HG03432 (cell line): ENCODE measurements at regions not wholly inside any gene's neighbourhood (a gene's known extent, or its start where the extent isn't known, plus 50 kb on each side); places are given as distances from the start of the nearest gene placed in this dataset.

Source experiments
- ATAC-seq: cut with Tn5 transposase; IDR thresholded peaks from one replicate; pipeline ENCODE4 v1.9.1; 2021; ENCODE audit warnings: mild to moderate bottlenecking, moderate library complexity; ENCODE audit not compliant: unreplicated experiment

DNA sequence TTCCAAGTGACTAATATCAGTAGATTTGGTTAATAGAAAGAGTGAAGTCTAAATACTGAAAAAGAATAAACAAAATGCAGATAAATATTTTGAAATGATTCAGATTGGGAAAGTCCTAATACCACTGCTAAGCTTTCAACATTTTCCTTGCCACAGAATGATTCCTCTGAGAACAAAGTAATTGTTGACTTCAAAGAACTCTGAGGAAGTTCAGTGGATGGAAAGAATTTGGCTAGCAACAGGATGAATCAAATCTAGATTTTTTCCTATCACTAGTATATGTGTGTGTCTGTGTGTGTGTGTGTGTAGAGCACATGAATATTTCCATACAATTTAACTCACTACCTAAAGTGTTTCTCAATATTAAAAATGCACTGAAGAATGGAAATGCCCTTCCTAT, 107.9 kb upstream of the PREP start:
- no peak for ATAC-seq

DNA sequence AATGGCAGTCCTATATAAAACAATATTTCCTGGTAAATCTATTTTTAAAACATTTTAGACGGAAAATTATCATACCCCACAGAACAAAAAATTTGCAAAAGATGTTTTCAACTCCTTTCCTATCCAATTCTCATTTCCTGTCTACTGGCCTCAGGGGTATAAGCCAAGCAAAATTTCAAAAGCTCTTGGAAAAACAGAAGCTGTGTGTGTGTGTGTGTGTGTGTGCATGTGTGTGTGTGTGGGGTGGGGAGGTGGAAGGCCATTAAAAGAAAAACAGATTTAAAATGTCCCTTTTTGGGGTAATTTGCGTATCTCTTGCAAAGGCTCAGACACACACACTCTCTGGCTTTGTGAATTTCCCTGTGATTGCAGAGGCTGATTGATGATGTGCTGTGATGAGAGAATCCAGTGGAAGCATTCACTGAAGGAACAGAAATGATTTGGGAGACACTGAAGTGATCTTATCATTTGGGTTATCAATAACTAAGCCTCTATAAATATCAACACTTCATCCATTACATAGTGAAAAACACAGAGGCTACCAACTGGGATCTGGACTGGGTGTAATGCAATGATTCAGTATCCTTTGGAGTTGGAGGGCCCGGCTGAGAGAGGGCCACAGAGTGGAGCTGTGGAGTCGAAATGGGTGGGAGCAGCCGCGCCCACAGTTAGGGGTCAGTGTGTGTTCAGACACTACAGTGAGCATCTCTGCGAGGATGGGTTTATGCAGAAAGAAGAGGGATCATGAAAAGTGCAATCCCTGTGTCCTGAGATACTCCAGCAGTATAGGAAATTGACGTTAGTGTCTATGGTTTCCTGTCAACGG, 106.8 kb upstream of the PREP start:
- ATAC-seq, result no peak

DNA sequence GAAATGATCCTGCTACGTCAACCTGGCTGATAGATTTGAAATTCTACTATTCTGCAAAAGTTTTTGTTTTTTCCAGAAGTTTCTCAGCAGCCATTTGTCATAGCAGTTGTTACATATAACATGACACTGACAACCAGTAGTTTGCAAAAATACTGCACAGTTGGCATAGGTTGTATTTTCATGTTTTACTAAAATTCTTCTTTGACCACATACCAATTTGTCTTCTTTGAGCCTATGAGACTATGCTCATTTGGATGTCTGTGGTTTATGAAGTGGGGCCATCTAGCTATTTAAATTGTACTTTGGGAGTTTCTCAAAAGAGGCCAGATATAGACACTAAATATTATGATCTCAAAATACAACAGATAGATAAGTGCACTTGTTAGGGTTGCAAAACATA, 104.9 kb upstream of the PREP start:
- ATAC-seq, result no peak

DNA sequence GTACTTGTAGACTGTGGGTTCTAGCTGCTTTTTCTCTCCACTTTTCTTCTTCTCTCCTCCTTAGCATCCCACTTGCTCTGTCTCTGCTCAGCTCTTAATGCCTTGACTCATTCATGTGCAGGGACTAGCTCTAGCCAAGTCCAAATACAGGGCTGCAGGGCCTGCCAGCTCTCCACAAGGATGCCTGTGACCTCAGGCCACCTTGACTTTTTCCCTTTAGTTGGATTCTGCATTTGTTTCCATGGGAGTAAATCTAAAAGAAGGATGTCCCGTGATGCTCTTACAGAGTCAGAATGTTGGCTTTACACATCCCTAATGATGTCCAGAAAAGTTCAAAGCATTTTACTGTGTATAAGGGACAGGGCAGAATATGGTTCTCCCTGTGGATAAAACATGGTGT, 101.8 kb upstream of the PREP start:
- ATAC-seq, result no peak

DNA sequence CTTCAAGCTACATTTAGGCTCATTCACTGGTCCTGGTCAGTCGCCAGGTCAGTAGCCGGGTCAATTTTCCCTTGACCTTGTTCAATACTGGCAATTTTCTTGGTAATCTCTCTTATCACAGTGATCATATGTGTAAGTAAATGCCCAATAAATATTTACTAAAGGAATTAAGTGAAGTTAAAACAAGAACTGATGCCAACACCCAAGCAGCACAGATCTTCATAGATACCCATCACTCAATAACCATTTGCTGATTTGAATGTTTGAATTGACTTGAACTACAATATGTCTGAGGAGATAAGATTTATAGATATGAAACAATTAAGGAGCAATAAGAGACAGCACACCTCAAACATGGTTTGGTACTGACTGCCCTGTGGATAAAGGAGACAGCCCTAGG, 100.8 kb upstream of the PREP start:
- no peak for ATAC-seq

DNA sequence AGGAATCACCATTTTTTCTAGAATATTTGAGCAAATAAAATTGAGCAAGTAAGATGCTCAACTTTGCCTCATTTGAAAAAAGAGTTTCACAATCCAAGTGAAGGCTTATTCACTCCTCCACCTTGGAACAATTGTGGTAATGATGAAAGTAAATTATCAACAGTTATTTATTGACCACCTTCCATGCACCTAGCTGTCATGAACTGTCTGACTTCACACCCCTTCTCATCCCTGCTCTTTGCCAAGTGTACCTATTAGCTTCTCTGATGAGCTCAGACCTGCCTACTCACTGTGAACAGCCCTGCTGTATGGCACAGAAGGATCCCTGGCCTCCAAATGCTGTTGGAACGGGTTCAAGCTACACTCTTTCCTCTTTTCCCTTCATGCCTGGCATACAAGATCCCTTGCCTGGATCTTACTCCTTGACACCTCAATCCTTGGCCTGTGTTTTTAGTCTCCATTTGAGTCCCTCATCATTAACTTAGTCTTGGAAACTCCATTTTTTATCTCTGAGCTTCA, 99.0 kb upstream of the PREP start:
- ATAC-seq, result no peak

DNA sequence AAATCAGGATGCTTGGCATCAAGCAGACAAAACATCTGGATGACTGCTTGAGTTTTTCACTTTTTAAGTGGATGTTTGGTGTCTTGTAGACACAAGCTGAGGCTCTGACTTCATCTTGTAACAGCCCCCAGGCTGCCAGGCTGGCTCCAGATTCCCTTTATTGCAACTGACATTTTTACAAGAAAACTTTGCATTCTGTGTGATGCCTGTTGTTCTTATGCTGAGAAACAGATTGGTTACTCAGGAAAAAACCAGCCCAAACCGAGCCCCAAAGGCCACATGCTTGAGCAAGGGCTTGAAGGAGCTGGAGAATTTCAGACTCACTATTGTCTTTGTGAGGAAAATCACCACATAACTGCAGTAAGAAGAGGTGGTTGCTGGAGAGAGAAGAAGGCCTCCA, 98.4 kb upstream of the PREP start:
- no peak for ATAC-seq

DNA sequence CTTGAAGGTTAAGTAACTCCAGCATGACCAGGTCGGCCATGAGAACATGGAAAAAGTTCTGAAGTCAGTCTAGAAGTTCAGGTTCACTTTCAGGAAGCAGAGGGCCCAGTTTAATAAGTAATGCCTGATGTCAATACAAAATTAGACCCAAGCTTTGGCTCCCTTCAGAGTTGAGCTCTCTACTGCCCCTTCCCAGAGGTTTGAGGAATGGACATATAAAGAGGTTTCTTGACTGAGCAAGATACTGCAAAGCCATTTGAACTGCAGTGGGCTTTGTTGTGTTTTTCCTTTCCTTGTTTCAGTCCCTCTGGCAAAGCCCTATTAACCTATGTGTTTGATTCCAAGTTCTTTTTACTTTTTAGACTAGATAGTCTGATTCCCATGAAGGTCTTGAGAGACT, 97.8 kb upstream of the PREP start:
- ATAC-seq, result no peak

DNA sequence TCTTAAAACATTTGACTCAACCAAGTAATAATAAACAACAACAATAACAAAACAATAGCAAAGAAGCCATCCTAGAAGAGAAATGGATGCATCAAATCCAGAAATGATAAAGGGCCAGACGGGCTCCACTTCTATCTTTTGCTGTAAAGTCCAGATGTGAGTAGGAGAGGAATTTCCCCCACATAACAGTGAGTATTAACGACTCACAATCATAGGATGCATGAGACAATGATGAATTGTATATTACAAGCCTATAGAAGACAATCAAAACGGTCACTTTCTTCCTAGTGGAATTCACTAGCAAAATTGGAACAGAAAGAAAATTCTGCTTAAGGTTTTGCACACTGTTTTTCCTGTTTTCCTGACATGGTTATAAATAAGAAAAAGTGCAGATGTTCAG, 97.0 kb upstream of the PREP start:
- ATAC-seq, result no peak

DNA sequence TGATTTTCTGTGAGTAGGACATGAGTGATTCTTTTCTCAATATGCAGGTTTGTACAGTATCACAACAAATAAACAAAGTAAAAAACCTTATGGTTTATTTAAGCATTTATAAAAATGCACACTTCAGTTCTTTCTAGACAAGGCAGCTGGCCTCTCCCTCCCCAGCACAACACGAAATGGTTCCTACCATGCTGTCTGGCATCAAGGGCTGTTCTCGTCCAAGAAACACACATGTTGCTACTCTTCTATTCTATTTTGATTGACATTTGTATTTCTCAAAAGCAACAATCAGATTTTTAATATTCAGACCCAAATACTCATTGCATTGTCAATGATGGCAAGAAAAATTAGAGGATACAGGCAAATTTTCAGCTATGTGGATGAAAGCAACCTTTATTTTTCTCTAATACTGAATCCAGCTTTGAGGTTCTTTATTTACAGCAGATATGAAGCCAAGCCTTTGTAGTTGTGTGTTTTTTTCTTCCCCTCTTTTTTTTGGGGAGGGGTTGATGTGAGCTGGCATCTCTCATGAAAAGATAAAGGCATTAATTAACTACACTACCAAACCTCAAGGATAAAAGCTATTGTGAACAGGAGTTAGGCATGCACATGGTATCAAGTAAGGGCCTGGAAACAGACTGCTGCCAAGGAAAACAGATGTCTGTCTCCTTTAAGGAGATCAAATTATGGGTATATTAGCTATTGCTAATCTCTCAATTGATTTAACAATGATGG, 96.4 kb upstream of the PREP start:
- no peak for ATAC-seq

DNA sequence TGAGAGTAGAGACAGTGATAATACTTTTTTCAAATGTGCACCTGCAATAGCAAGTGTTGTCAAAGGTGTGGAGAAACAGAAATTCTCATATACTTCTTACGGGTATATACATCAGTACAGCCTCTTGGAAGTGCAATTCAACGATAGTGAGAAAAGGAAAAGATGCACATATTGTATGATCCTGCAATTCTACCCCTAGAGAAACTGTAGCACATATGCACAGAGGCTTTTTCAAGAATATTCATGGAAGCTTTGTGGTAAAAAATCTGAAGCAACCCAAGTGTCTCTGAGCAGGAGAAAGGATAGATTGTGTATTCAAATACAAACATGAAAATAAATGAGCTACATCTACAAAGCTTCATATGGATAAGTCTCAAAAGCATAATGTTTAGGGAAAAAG, 94.7 kb upstream of the PREP start:
- no peak for ATAC-seq

DNA sequence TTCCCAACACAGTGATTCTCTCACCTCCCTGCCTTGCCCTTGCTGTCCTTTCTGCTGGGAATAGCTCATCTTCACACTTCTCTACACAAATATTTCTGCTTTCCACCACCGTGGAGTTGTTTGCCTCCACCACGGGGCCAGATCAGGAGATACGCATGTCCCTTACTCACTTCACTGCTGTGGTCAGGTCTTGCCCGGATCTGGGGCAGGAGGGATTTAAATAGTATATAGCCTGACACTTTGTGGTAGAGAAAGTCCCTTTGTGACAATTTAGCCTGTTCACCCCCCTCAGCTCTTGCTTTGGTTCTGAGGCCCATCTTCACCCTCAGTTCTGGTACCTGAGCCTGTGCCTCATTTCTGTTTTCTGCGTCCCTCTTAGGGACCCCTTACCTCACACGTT, 92.6 kb upstream of the PREP start:
- peak; percentile 75 for ATAC-seq

DNA sequence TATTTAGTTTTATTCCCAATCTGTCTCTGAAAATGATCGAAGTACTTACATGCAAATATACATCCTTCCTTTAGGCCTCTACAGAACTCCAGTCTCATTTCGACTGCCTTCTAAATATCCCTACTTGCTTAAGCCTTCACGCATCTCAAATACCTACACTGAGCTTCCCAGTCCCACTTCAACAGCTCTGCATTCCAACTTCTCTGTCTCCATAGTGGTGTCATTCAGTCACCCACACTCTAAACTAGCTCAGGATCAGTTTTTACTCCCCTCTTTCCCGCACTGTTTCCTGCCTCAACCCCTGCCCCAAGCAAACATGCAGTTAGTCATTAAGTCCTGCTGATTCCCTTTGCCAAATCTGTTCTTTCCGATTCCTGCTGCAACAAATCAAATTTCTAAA, 91.8 kb upstream of the PREP start:
- ATAC-seq, result no peak

DNA sequence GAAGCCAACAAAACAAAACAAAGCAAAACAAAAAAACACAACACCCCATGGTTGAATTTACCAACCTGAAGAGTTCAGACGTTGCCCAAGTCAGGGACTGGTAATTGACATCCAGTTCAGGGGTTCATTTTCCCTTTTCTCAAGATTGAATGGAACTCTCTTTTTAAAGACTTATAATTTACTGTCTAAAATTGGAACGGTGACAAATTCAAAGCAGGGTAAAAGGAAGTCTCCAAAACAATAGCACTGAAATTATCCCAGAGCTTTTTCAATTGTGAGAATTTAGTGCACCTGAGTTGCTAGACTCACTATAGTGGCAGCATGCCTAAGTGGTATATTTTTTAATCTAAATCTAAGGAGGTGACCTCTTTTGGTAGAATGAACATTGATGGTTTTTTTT, 90.9 kb upstream of the PREP start:
- peak; percentile 9 for ATAC-seq

DNA sequence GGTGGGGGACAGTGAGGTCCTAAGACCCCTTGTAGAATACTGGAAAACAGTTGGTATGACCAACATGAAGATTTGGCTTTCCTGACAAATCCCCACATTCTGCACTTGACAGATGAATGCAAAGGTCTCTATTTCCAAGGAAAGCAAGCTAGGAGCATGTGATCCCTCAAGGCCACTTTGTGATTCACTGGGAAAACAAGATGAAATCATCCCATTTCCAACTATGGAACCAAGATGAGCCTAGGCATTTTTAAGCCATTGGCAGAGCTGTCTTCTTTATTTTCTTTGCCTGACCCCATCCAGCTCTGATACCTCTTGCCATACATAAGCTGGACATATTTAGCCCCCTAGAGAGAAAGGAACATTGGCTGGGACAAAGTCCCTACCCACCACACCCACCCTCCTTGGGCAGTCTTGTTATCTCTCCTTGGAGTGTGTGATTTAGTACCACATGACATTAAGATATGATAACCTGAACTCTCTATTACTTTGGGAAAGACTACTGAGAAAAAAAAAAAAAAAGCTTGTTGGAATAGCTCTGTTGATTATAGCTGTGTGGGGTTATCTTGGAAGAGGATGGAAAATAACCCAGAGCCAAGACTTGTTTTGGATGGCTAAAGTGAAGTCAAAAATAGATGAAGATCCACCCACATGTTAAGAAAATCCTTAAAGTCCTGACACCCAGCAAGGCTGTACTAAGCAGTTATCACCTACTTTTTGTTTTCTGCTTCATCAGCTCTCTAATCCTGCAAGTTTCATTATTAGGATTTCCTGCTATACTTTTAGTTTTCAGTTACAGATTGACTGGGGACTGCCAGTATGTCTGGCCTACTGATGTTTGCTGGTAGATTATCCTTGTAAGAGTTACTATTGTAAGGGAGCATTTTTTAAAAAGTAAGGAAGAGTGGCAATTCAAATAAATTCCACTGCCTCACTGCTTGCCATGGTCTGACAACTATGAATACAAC, 90.1 kb upstream of the PREP start:
- peak; percentile 89 for ATAC-seq

DNA sequence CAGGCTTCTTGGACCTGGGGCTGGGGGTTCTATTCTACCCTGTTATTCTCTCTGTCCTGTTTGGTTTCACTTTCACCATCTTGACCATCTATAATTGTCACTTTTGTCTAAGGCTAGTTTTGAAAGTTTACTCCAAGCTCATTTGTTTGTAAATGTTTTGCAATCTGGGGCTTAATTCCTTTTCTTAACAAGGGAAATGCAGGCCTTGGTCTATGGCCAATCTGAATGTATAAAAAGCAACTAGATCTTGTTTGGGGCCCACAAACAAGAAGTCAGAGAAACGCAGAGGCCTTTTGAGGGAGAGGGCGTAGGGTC, 86.3 kb upstream of the PREP start:
- no peak for ATAC-seq

DNA sequence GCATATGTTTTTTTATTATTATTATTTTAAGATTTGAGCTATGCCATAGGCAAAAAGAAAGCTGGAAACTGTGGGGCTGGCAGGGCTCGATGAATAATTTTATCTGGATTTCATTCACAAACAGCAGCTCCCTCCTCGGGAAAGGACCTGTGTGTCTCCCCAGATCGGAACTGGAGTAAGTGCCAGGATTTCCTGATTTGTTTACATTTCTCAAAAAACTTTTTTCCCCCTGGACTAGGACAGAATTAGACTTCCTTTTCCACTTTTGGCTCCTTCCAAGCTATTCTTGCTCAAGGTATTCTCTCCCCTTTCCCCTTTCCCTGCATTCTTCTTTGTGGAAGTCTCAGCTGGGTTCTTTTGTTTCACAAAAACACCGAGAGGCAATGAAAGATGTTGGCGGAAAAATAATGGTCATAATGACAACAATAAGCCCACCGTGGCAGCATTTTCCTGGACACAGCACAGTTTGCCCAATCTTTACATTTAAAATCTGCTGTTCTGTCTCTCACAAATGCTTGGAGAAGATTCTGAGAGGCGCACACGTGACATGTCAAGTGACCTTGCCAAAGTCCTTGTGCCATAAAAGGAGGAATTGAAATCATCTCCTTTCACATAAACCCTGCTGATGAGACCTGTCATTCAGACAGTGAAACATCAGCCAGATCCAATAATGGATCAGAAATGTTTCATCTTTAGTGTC, 85.8 kb upstream of the PREP start:
- no peak for ATAC-seq

DNA sequence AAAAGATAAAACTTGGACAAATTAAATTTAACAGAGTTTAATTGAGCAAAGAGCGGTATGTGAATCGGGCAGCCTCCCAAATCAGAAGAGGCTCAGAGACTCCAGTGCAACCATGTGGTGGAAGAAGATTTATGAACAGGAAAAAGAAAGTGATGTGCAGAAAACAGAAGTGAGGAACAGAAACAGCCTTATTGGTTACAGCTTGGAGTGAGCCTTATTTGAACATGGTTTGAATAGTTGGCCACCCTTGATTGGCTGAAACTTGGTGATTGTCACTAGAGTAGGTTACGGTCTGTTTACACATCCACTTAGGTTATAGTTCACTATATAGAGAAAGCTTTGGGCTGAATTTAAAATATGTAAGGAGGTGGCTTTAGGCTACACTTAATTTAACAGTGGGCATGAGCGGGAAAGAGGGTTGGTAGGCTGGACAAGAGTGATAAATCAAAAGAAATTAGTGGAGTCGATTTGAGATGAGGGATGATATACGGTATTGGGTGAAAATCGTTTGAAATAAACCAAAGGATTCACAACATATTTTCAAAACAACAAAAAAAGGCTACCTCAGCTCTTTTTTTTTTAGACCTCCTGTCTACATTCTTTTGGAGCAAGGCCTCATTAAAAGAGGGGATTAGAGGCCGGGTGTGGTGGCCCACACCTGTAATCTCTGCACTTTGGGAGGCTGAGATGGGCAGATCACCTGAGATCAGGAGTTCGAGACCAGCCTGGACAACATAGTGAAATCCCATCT, 84.3 kb upstream of the PREP start:
- ATAC-seq, result no peak

DNA sequence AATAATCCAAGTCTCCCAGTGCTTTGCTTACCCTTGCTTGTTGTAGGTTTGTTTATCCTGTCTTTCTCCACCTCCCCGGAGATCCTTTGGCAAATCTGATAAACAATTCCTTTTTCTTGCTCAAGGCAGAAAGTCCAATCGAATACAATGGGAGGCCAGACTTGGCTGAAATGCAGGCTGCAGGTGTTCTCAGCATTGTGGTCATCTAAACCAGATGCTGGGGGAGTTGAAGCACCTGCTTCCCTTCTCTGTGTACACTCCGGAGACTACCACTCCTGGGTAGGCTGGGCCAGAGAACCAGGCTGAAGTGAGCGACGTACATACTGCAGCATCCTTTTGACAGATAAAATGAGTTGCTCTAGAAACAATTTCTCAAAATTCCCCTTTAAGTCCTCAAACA, 82.6 kb upstream of the PREP start:
- ATAC-seq, result peak; percentile 53
